Peyer's patch (tissue), 4 donors: ENCODE measurements at regions not wholly inside any gene's neighbourhood (a gene's known extent, or its start where the extent isn't known, plus 50 kb on each side); places are given as distances from the start of the nearest gene placed in this dataset.

Experiments used
- CTCF ChIP-seq, 6 experiments: fragments of 450-650 bp in 4 of 6; fragments of 200-600 bp in 2 of 6; sonication (generic) in 1 of 6; IDR thresholded peaks; one replicate each; pipeline ENCODE4 v1.5.1; 2017 to 2019; ENCODE audit warnings: antibody characterized with exemption in 6 of 6, mild to moderate bottlenecking in 3 of 6, moderate library complexity in 1 of 6
- POLR2A ChIP-seq, 2 donors: fragments of 450-650 bp; IDR thresholded peaks; one replicate each; pipeline ENCODE4 v1.5.1; 2017; ENCODE audit warnings: antibody characterized with exemption in 2 of 2, mild to moderate bottlenecking in 2 of 2, moderate library complexity in 2 of 2

GRCh38 chr11:129631201-129631600 is 184.4 kb upstream of the TMEM45B start:
- TF ChIP-seq CTCF (IDR thresholded peaks at IDR 0.05): no peak
- no peak for TF ChIP-seq POLR2A (IDR thresholded peaks at IDR 0.05)
